ENCODE measurements at regions not wholly inside any gene's neighbourhood (a gene's known extent, or its start where the extent isn't known, plus 50 kb on each side); places are given as distances from the start of the nearest gene placed in this dataset.

DNA sequence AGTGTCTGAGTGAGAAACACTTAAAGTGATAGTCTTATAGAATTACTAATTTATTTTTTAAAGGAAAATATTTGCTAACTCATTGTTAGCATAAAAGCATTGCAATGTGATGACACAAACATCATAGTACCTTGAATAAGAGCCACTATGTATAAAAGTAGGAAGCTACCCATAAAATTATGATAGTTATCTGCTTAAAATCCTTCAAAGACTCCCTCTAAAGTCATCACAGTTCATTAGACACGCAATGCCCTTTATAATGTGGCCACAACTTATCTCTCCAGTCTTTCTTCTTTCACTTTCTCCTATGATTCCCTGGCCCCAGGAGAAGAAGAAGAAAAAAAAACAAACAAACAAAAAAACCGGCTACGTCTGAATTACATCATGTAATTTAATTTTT lies 1144.0 kb upstream of the NUDT12 start:
- TF ChIP-seq, protein P1, sequence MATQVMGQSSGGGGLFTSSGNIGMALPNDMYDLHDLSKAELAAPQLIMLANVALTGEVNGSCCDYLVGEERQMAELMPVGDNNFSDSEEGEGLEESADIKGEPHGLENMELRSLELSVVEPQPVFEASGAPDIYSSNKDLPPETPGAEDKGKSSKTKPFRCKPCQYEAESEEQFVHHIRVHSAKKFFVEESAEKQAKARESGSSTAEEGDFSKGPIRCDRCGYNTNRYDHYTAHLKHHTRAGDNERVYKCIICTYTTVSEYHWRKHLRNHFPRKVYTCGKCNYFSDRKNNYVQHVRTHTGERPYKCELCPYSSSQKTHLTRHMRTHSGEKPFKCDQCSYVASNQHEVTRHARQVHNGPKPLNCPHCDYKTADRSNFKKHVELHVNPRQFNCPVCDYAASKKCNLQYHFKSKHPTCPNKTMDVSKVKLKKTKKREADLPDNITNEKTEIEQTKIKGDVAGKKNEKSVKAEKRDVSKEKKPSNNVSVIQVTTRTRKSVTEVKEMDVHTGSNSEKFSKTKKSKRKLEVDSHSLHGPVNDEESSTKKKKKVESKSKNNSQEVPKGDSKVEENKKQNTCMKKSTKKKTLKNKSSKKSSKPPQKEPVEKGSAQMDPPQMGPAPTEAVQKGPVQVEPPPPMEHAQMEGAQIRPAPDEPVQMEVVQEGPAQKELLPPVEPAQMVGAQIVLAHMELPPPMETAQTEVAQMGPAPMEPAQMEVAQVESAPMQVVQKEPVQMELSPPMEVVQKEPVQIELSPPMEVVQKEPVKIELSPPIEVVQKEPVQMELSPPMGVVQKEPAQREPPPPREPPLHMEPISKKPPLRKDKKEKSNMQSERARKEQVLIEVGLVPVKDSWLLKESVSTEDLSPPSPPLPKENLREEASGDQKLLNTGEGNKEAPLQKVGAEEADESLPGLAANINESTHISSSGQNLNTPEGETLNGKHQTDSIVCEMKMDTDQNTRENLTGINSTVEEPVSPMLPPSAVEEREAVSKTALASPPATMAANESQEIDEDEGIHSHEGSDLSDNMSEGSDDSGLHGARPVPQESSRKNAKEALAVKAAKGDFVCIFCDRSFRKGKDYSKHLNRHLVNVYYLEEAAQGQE (IDR thresholded peaks at IDR 0.05; ENCODE audit: low read depth), result no peak
- no peak for TF ChIP-seq RAD21 (IDR thresholded peaks at IDR 0.05; ENCODE audit: low read depth)
- TF ChIP-seq YY1 (IDR thresholded peaks at IDR 0.05; ENCODE audit: low read depth), result no peak
- no peak for TF ChIP-seq MAX (IDR thresholded peaks at IDR 0.05)
- no peak for TF ChIP-seq CREB1 (IDR thresholded peaks at IDR 0.05; ENCODE audit: low read depth)
- TF ChIP-seq EP300 (IDR thresholded peaks at IDR 0.05; ENCODE audit: borderline replicate concordance), result no peak
- TF ChIP-seq TCF12 (IDR thresholded peaks at IDR 0.05; ENCODE audit: low read depth), result no peak
- TF ChIP-seq CEBPB (IDR thresholded peaks at IDR 0.05), result no peak
- TF ChIP-seq, protein P2, sequence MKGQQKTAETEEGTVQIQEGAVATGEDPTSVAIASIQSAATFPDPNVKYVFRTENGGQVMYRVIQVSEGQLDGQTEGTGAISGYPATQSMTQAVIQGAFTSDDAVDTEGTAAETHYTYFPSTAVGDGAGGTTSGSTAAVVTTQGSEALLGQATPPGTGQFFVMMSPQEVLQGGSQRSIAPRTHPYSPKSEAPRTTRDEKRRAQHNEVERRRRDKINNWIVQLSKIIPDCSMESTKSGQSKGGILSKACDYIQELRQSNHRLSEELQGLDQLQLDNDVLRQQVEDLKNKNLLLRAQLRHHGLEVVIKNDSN (IDR thresholded peaks at IDR 0.05), result no peak
- TF ChIP-seq EGR1 (IDR thresholded peaks at IDR 0.05), result no peak
